ENCODE measurements at regions not wholly inside any gene's neighbourhood (a gene's known extent, or its start where the extent isn't known, plus 50 kb on each side); places are given as distances from the start of the nearest gene placed in this dataset.

DNA sequence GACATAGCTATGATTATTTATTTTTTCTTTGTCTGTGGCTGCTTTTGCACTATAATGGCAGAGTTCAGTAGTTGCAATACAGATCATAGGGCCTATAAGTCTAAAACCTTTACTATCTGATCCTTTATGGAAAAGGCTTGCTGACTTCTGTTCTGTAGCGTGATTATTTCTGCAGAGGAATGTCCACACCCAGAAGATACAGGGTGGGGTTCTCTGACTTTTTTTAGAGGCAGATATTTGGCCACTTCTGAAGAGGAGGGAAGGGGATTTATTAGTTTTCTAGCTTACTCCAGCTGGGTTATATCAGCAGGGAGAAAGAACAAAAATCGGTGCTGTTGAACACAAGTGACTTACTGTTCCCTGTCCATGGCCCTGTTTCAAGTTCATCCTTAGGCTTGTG lies 97.6 kb downstream of the RPE65 start:
- TF ChIP-seq, protein P1, sequence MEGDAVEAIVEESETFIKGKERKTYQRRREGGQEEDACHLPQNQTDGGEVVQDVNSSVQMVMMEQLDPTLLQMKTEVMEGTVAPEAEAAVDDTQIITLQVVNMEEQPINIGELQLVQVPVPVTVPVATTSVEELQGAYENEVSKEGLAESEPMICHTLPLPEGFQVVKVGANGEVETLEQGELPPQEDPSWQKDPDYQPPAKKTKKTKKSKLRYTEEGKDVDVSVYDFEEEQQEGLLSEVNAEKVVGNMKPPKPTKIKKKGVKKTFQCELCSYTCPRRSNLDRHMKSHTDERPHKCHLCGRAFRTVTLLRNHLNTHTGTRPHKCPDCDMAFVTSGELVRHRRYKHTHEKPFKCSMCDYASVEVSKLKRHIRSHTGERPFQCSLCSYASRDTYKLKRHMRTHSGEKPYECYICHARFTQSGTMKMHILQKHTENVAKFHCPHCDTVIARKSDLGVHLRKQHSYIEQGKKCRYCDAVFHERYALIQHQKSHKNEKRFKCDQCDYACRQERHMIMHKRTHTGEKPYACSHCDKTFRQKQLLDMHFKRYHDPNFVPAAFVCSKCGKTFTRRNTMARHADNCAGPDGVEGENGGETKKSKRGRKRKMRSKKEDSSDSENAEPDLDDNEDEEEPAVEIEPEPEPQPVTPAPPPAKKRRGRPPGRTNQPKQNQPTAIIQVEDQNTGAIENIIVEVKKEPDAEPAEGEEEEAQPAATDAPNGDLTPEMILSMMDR (IDR thresholded peaks at IDR 0.05; ENCODE audit: poor library complexity): no peak
- TF ChIP-seq EZH2 (IDR thresholded peaks at IDR 0.05; ENCODE audit: borderline replicate concordance): no peak
